ENCODE measurements at regions not wholly inside any gene's neighbourhood (a gene's known extent, or its start where the extent isn't known, plus 50 kb on each side); places are given as distances from the start of the nearest gene placed in this dataset.
"Not testable (repeated sequence)": the region's sequence is repeated elsewhere in the genome, so short reads cannot be mapped to it uniquely, and the experiment has no call there.

- TF ChIP-seq CTCF (IDR thresholded peaks at IDR 0.05); MXI1 (IDR thresholded peaks at IDR 0.05; ENCODE audit: low read depth, low read length); JUND (IDR thresholded peaks at IDR 0.05); POLR2AphosphoS5 (IDR thresholded peaks at IDR 0.05; ENCODE audit: low read depth, low read length); SMC3 (IDR thresholded peaks at IDR 0.05; ENCODE audit: low read depth, low read length); RCOR1 (IDR thresholded peaks at IDR 0.05; ENCODE audit: low read length); TCF12 (IDR thresholded peaks at IDR 0.05); EP300 (IDR thresholded peaks at IDR 0.05; ENCODE audit: borderline replicate concordance in 1 of 2, low read depth in 1 of 2, low read length in 1 of 2); YY1 (IDR thresholded peaks at IDR 0.05; ENCODE audit: low read depth); FOXJ3 (CRISPR knock-in tag; IDR thresholded peaks at IDR 0.05); GABPA (IDR thresholded peaks at IDR 0.05; ENCODE audit: low read depth); TAF1 (IDR thresholded peaks at IDR 0.05; ENCODE audit: borderline replicate concordance, low read depth, low read length); MEF2A (IDR thresholded peaks at IDR 0.05; ENCODE audit: borderline replicate concordance, low read depth); EZH2phosphoT487 (IDR thresholded peaks at IDR 0.05; ENCODE audit: borderline replicate concordance, low read depth): not testable (repeated sequence)
These were observed 129.2 kb downstream of the TP53TG3F start for GRCh38 chr16:33588589-33588988.
